GM04504 (cell line): ENCODE measurements at regions not wholly inside any gene's neighbourhood (a gene's known extent, or its start where the extent isn't known, plus 50 kb on each side); places are given as distances from the start of the nearest gene placed in this dataset.

Experiments used
- DNase-seq: peaks from one replicate; pipeline ENCODE4 v3.0.0-alpha.2; 2012; ENCODE audit warnings: low read depth

GRCh38 chr16:86913886-86914285 is 335.5 kb downstream of the FOXL1 start:
- no peak for DNase-seq

GRCh38 chr16:86914876-86915717 is 336.7 kb downstream of the FOXL1 start:
- DNase-seq, result no peak

- DNase-seq, result no peak
Observed at GRCh38 chr16:86917471-86918365, 339.4 kb downstream of the FOXL1 start.

- no peak for DNase-seq
Observed at GRCh38 chr16:86918637-86919036, 340.3 kb downstream of the FOXL1 start.

- no peak for DNase-seq
Observed at GRCh38 chr16:86919078-86919477, 340.7 kb downstream of the FOXL1 start.

GRCh38 chr16:86919578-86920305 is 341.4 kb downstream of the FOXL1 start:
- no peak for DNase-seq

- no peak for DNase-seq
Observed at GRCh38 chr16:86921289-86921688, 342.9 kb downstream of the FOXL1 start.

GRCh38 chr16:86922311-86922710 is 344.0 kb downstream of the FOXL1 start:
- no peak for DNase-seq

GRCh38 chr16:86923656-86924055 is 345.3 kb downstream of the FOXL1 start:
- no peak for DNase-seq

- no peak for DNase-seq
Observed at GRCh38 chr16:86924537-86924936, 346.2 kb downstream of the FOXL1 start.

- DNase-seq, result no peak
Observed at GRCh38 chr16:86925067-86925791, 346.9 kb downstream of the FOXL1 start.

GRCh38 chr16:86926181-86927094 is 348.1 kb downstream of the FOXL1 start:
- DNase-seq, result no peak

- DNase-seq, result no peak
Observed at GRCh38 chr16:86927699-86928098, 349.4 kb downstream of the FOXL1 start.

- no peak for DNase-seq
Observed at GRCh38 chr16:86928523-86929011, 350.2 kb downstream of the FOXL1 start.

GRCh38 chr16:86929057-86929871 is 350.9 kb downstream of the FOXL1 start:
- no peak for DNase-seq

- no peak for DNase-seq
Observed at GRCh38 chr16:86930001-86930400, 351.7 kb downstream of the FOXL1 start.

GRCh38 chr16:86930663-86931373 is 352.5 kb downstream of the FOXL1 start:
- DNase-seq, result no peak

- peak; percentile 68 for DNase-seq
Observed at GRCh38 chr16:86931410-86931941, 353.1 kb downstream of the FOXL1 start.
